Stimulated activated effector memory CD8-positive, alpha-beta T cell treated with anti-CD3 and anti-CD28 coated beads, Interleukin-12 subunit alpha, Interleukin-12 subunit beta, amount 100 ng/mL, for 72 hours (primary cell): ENCODE measurements at regions not wholly inside any gene's neighbourhood (a gene's known extent, or its start where the extent isn't known, plus 50 kb on each side); places are given as distances from the start of the nearest gene placed in this dataset.
"Not testable (repeated sequence)": the region's sequence is repeated elsewhere in the genome, so short reads cannot be mapped to it uniquely, and the experiment has no call there.

ENCODE experiments used
- ATAC-seq: fragments of 150-1000 bp; cut with Tn5 transposase; 2 replicates; pipeline ENCODE4 v1.10.0; 2021
- DNase-seq, 2 donors: peaks; one replicate each; pipeline ENCODE4 v3.0.0; 2021 to 2022; ENCODE audit warnings: low spot score in 2 of 2
- H3K27ac Mint-ChIP-seq: one replicate; pipeline ENCODE4 v1.8.0; 2022; ENCODE audit warnings: mild to moderate bottlenecking, mixed read lengths
- H3K36me3 Mint-ChIP-seq: one replicate; pipeline ENCODE4 v1.8.0; 2022; ENCODE audit warnings: mild to moderate bottlenecking, mixed read lengths
- H3K4me1 Mint-ChIP-seq: one replicate; pipeline ENCODE4 v1.8.0; 2022; ENCODE audit warnings: mixed read lengths
- H3K4me3 Mint-ChIP-seq: one replicate; pipeline ENCODE4 v1.8.0; 2022; ENCODE audit warnings: mild to moderate bottlenecking, mixed read lengths
- H3K9me3 Mint-ChIP-seq: one replicate; pipeline ENCODE4 v1.8.0; 2022; ENCODE audit warnings: mixed read lengths

- no peak overlapping the region for H3K4me3 Mint-ChIP-seq
- peaks cover 10% of the 10 kb centered on the region for H3K9me3 Mint-ChIP-seq
- H3K27ac Mint-ChIP-seq = no peak overlapping the region
- no peaks in the 10 kb centered on the region for H3K4me1 Mint-ChIP-seq
- no peaks in the 10 kb centered on the region for H3K36me3 Mint-ChIP-seq
- DNase-seq (no peak), ATAC-seq (no peak)
These were observed 905.8 kb downstream of the SLITRK1 start for GRCh38 chr13:82976499-82976898.

GRCh38 chr13:82963226-82964099 lies 918.8 kb downstream of the SLITRK1 start:
- DNase-seq (no peak), ATAC-seq (no peak)
- Mint-ChIP-seq H3K4me3 (no peak overlapping the region), H3K9me3 (peaks cover 3% of the 10 kb centered on the region), H3K4me1 (no peaks in the 10 kb centered on the region), H3K27ac (no peak overlapping the region), H3K36me3 (no peaks in the 10 kb centered on the region)

GRCh38 chr13:82962397-82962796 lies 919.9 kb downstream of the SLITRK1 start:
- no peaks in the 10 kb centered on the region for H3K36me3 Mint-ChIP-seq
- ATAC-seq (no peak), DNase-seq (no peak)
- no peak overlapping the region for H3K27ac Mint-ChIP-seq
- H3K4me3 Mint-ChIP-seq = no peak overlapping the region
- peaks cover 3% of the 10 kb centered on the region for H3K9me3 Mint-ChIP-seq
- H3K4me1 Mint-ChIP-seq = no peaks in the 10 kb centered on the region

GRCh38 chr13:82961757-82962156 lies 920.5 kb downstream of the SLITRK1 start:
- Mint-ChIP-seq H3K27ac (no peak overlapping the region), H3K4me1 (no peaks in the 10 kb centered on the region), H3K36me3 (no peaks in the 10 kb centered on the region), H3K9me3 (peaks cover 3% of the 10 kb centered on the region), H3K4me3 (no peak overlapping the region)
- DNase-seq = no peak
- ATAC-seq = no peak

- H3K4me1 Mint-ChIP-seq, H3K36me3 Mint-ChIP-seq, H3K27ac Mint-ChIP-seq, ATAC-seq, DNase-seq, H3K4me3 Mint-ChIP-seq: not testable (repeated sequence)
- H3K9me3 Mint-ChIP-seq = peaks cover 24% of the 10 kb centered on the region
These were observed 929.9 kb downstream of the SLITRK1 start for GRCh38 chr13:82952336-82952735.

- H3K27ac Mint-ChIP-seq = no peak overlapping the region
- H3K4me1 Mint-ChIP-seq = no peaks in the 10 kb centered on the region
- H3K36me3 Mint-ChIP-seq = no peaks in the 10 kb centered on the region
- DNase-seq (no peak), ATAC-seq (no peak)
- peaks cover 10% of the 10 kb centered on the region for H3K9me3 Mint-ChIP-seq
- no peak overlapping the region for H3K4me3 Mint-ChIP-seq
These were observed 934.6 kb downstream of the SLITRK1 start for GRCh38 chr13:82947683-82948082.

- Mint-ChIP-seq H3K9me3 (peaks cover 10% of the 10 kb centered on the region), H3K36me3 (no peaks in the 10 kb centered on the region), H3K4me1 (no peaks in the 10 kb centered on the region), H3K27ac (no peak overlapping the region), H3K4me3 (no peak overlapping the region)
- ATAC-seq = no peak
- DNase-seq = no peak
These were observed 935.1 kb downstream of the SLITRK1 start for GRCh38 chr13:82947191-82947621.

- no peak overlapping the region for H3K27ac Mint-ChIP-seq
- DNase-seq = no peak
- no peak overlapping the region for H3K4me3 Mint-ChIP-seq
- H3K36me3 Mint-ChIP-seq = no peaks in the 10 kb centered on the region
- peak; percentile 24 for ATAC-seq
- no peaks in the 10 kb centered on the region for H3K4me1 Mint-ChIP-seq
- peaks cover 6% of the 10 kb centered on the region for H3K9me3 Mint-ChIP-seq
These were observed 943.6 kb downstream of the SLITRK1 start for GRCh38 chr13:82938644-82939043.

- no peaks in the 10 kb centered on the region for H3K36me3 Mint-ChIP-seq
These were observed 948.3 kb downstream of the SLITRK1 start for GRCh38 chr13:82934000-82934399.

GRCh38 chr13:82925114-82925513 lies 957.2 kb downstream of the SLITRK1 start:
- Mint-ChIP-seq H3K27ac (no peak overlapping the region), H3K9me3 (peaks cover 4% of the 10 kb centered on the region), H3K4me3 (no peak overlapping the region), H3K4me1 (no peaks in the 10 kb centered on the region), H3K36me3 (no peaks in the 10 kb centered on the region)
- DNase-seq = no peak
- no peak for ATAC-seq

More at GRCh38 chr13:82934000-82934399, 948.3 kb downstream of the SLITRK1 start:
- no peak for DNase-seq
- H3K9me3 Mint-ChIP-seq = peaks cover 9% of the 10 kb centered on the region
- ATAC-seq = no peak
- no peak overlapping the region for H3K4me3 Mint-ChIP-seq
- no peaks in the 10 kb centered on the region for H3K4me1 Mint-ChIP-seq
- H3K27ac Mint-ChIP-seq = no peak overlapping the region

- DNase-seq (no peak), ATAC-seq (no peak)
- Mint-ChIP-seq H3K36me3 (no peaks in the 10 kb centered on the region), H3K4me3 (no peak overlapping the region), H3K9me3 (peaks cover 4% of the 10 kb centered on the region), H3K27ac (no peak overlapping the region), H3K4me1 (no peaks in the 10 kb centered on the region)
These were observed 964.3 kb downstream of the SLITRK1 start for GRCh38 chr13:82917984-82918383.

- ATAC-seq = no peak
These were observed 969.7 kb downstream of the SLITRK1 start for GRCh38 chr13:82912564-82912963.

GRCh38 chr13:82905071-82905470 lies 977.2 kb downstream of the SLITRK1 start:
- H3K9me3 Mint-ChIP-seq = peaks cover 3% of the 10 kb centered on the region
- no peak overlapping the region for H3K27ac Mint-ChIP-seq

More at GRCh38 chr13:82912564-82912963, 969.7 kb downstream of the SLITRK1 start:
- Mint-ChIP-seq H3K36me3 (no peaks in the 10 kb centered on the region), H3K4me3 (no peak overlapping the region), H3K4me1 (no peaks in the 10 kb centered on the region), H3K9me3 (no peaks in the 10 kb centered on the region), H3K27ac (no peak overlapping the region)
- DNase-seq = no peak

GRCh38 chr13:82900453-82900852 lies 981.8 kb downstream of the SLITRK1 start:
- Mint-ChIP-seq H3K4me1 (no peaks in the 10 kb centered on the region), H3K9me3 (peaks cover 5% of the 10 kb centered on the region), H3K4me3 (no peak overlapping the region), H3K27ac (no peak overlapping the region), H3K36me3 (no peaks in the 10 kb centered on the region)
- ATAC-seq = no peak
- no peak for DNase-seq

More at GRCh38 chr13:82905071-82905470, 977.2 kb downstream of the SLITRK1 start:
- no peak overlapping the region for H3K4me3 Mint-ChIP-seq
- ATAC-seq = no peak
- no peaks in the 10 kb centered on the region for H3K4me1 Mint-ChIP-seq
- DNase-seq = no peak
- H3K36me3 Mint-ChIP-seq = no peaks in the 10 kb centered on the region

GRCh38 chr13:82898586-82898985 lies 983.7 kb downstream of the SLITRK1 start:
- no peak overlapping the region for H3K27ac Mint-ChIP-seq
- ATAC-seq (no peak), DNase-seq (no peak)
- H3K36me3 Mint-ChIP-seq = no peaks in the 10 kb centered on the region
- no peaks in the 10 kb centered on the region for H3K4me1 Mint-ChIP-seq
- no peak overlapping the region for H3K4me3 Mint-ChIP-seq
- peaks cover 5% of the 10 kb centered on the region for H3K9me3 Mint-ChIP-seq

- Mint-ChIP-seq H3K36me3 (no peaks in the 10 kb centered on the region), H3K27ac (no peak overlapping the region), H3K4me1 (no peaks in the 10 kb centered on the region), H3K9me3 (peaks cover 7% of the 10 kb centered on the region), H3K4me3 (no peak overlapping the region)
- ATAC-seq (no peak), DNase-seq (no peak)
These were observed 1002.4 kb downstream of the SLITRK1 start for GRCh38 chr13:82879921-82880320.
